SU-DHL-6 (cell line): ENCODE measurements at regions not wholly inside any gene's neighbourhood (a gene's known extent, or its start where the extent isn't known, plus 50 kb on each side); places are given as distances from the start of the nearest gene placed in this dataset.

Experiments used
- CTCF ChIP-seq: fragments of 200-600 bp; sonication (generic); IDR thresholded peaks from one replicate; pipeline ENCODE4 v1.5.1; 2017; ENCODE audit warnings: antibody characterized with exemption, mild to moderate bottlenecking, low read length, moderate library complexity; ENCODE audit not compliant: insufficient read depth, poor library complexity, severe bottlenecking
- EZH2phosphoT487 ChIP-seq: fragments of 200-600 bp; sonication (generic), shearing (Covaris generic); conservative IDR thresholded peaks from 2 replicates; pipeline ENCODE4 v1.6.1; 2018; ENCODE audit warnings: mild to moderate bottlenecking, antibody characterized with exemption, low read length, moderate library complexity, mixed read lengths

GRCh38 chr22:27073601-27074425 lies 416.4 kb downstream of the MIAT start:
- TF ChIP-seq CTCF (no peak), EZH2phosphoT487 (no peak)
